DOHH2 (cell line): ENCODE measurements at regions not wholly inside any gene's neighbourhood (a gene's known extent, or its start where the extent isn't known, plus 50 kb on each side); places are given as distances from the start of the nearest gene placed in this dataset.

ENCODE experiments used
- H3F3A ChIP-seq: fragments of 200-600 bp; sonication (generic), shearing (Covaris generic); 2 replicates; pipeline ENCODE4 v1.6.0; 2016; ENCODE audit warnings: antibody characterized with exemption, mild to moderate bottlenecking; ENCODE audit not compliant: control insufficient read depth, insufficient read depth
- H3K27ac ChIP-seq: fragments of 200-600 bp; sonication (generic); 2 replicates; pipeline ENCODE4 v1.5.1; 2014; ENCODE audit warnings: low read depth, mild to moderate bottlenecking, low read length, moderate library complexity
- H3K27me3 ChIP-seq: fragments of 200-600 bp; sonication (generic); 2 replicates; pipeline ENCODE4 v1.6.1; 2014; ENCODE audit warnings: mild to moderate bottlenecking, low read length, mixed read lengths; ENCODE audit not compliant: control insufficient read depth
- H3K36me3 ChIP-seq: fragments of 200-600 bp; sonication (generic); 2 replicates; pipeline ENCODE4 v1.6.1; 2014; ENCODE audit warnings: mild to moderate bottlenecking, low read length, moderate library complexity, mixed read lengths; ENCODE audit not compliant: control insufficient read depth
- H3K4me1 ChIP-seq: fragments of 200-600 bp; sonication (generic); 2 replicates; pipeline ENCODE4 v1.6.1; 2014; ENCODE audit warnings: mild to moderate bottlenecking, low read length, mixed read lengths; ENCODE audit not compliant: control insufficient read depth
- H3K4me2 ChIP-seq: fragments of 200-600 bp; sonication (generic); 2 replicates; pipeline ENCODE4 v1.6.0; 2014; ENCODE audit warnings: mild to moderate bottlenecking, low read length, moderate library complexity
- H3K4me3 ChIP-seq: fragments of 200-600 bp; sonication (generic); 2 replicates; pipeline ENCODE4 v1.5.1; 2014; ENCODE audit warnings: mild to moderate bottlenecking, low read length, mixed read lengths
- H3K79me2 ChIP-seq: fragments of 200-600 bp; sonication (generic); 2 replicates; pipeline ENCODE4 v1.6.1; 2014; ENCODE audit warnings: mild to moderate bottlenecking, low read length, mixed read lengths; ENCODE audit not compliant: control insufficient read depth
- H3K9me2 ChIP-seq: fragments of 200-600 bp; sonication (generic); replicated peaks from 2 replicates; pipeline ENCODE4 v1.6.1; 2014; ENCODE audit warnings: mild to moderate bottlenecking, low read length, mixed read lengths; ENCODE audit not compliant: control insufficient read depth
- H3K9me3 ChIP-seq: fragments of 200-600 bp; sonication (generic); 2 replicates; pipeline ENCODE4 v1.6.1; 2014; ENCODE audit warnings: antibody characterized with exemption, low read length, mixed read lengths; ENCODE audit not compliant: control insufficient read depth, insufficient read depth
- H4K20me1 ChIP-seq: fragments of 200-600 bp; sonication (generic); 2 replicates; pipeline ENCODE4 v1.6.0; 2014; ENCODE audit warnings: low read depth, mild to moderate bottlenecking, antibody characterized with exemption, low read length, moderate library complexity; ENCODE audit not compliant: control insufficient read depth, insufficient read depth
- CTCF ChIP-seq: fragments of 200-600 bp; sonication (generic); IDR thresholded peaks from one replicate; pipeline ENCODE4 v1.5.1; 2014; ENCODE audit warnings: antibody characterized with exemption, mild to moderate bottlenecking, low read depth, low read length; ENCODE audit not compliant: poor library complexity, severe bottlenecking
- EZH2phosphoT487 ChIP-seq: fragments of 200-600 bp; sonication (generic); IDR thresholded peaks from 2 replicates; pipeline ENCODE4 v1.6.1; 2017; ENCODE audit warnings: borderline replicate concordance, mild to moderate bottlenecking, antibody characterized with exemption, low read length, moderate library complexity, mixed read lengths

DNA sequence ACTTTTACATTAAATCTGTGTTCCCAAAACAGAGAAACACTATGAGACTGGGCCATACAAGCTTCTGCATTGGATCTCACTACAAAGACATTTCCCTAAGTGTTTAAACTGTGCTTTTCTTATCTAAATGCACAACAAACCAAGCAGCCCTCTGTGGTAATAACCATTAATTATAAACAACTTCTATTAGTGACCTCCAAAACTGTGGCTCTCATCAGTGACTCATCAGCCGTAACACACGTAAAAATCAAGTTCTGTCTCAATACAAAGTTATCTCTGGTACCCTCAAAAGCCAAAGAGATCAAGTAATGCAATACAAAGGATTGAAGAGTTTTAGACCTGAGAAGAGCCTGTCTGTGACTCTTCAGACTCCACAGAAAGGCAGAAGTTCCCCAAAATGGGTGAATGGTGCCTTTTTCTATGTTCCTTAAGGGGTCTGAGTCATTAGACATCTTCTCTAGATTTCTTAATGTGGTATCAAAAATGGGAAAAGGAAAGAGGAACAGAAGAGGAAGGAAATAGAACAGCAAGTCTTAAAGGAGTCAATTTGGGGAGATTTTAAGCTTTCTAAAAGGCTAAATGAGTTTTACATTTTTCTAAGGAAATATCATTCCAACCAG lies 189.8 kb upstream of the PPP1R2C start:
- Histone ChIP-seq H4K20me1 (no peaks in the 10 kb centered on the region), H3K4me3 (no peak overlapping the region), H3K79me2 (no peaks in the 10 kb centered on the region), H3K9me3 (no peaks in the 10 kb centered on the region), H3K4me1 (no peaks in the 10 kb centered on the region), H3K36me3 (no peaks in the 10 kb centered on the region), H3K27ac (no peak overlapping the region), H3K27me3 (no peaks in the 10 kb centered on the region), H3K9me2 (no peaks in the 10 kb centered on the region), H3F3A (no peaks in the 10 kb centered on the region), H3K4me2 (no peak overlapping the region)
- TF ChIP-seq CTCF (no peak), EZH2phosphoT487 (no peak)

DNA sequence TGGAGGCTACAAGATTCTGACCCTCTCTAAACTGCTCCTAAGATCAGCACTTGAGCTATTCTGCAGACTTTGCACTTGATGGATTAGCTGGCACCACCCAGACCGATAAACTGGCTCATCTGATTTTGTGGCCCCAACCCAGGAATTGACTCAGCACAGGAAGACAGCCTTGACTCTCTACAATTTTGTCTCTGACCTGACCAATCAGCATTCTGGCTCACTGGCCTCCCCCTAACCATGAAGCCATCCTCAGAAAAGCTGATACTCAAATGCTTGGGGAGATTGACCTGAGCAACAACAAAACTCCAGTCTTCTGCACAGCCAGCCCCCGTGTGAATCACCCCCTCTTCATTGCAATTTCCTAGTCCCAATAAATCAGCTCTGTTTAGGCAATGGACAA lies 195.4 kb upstream of the PPP1R2C start:
- TF ChIP-seq EZH2phosphoT487 (no peak), CTCF (no peak)
- H3K4me3 ChIP-seq: no peak overlapping the region
- no peak overlapping the region for H3K4me2 ChIP-seq
- H3K27ac ChIP-seq: no peak overlapping the region
- no peaks in the 10 kb centered on the region for H4K20me1 ChIP-seq
- no peaks in the 10 kb centered on the region for H3K79me2 ChIP-seq
- no peaks in the 10 kb centered on the region for H3K9me3 ChIP-seq
- no peaks in the 10 kb centered on the region for H3K9me2 ChIP-seq
- H3K4me1 ChIP-seq: peaks cover 5% of the 10 kb centered on the region; the same call in 1 of the 2 replicates
- no peaks in the 10 kb centered on the region for H3K27me3 ChIP-seq
- no peaks in the 10 kb centered on the region for H3K36me3 ChIP-seq
- H3F3A ChIP-seq: no peaks in the 10 kb centered on the region

GRCh38 chrX:42975906-42976305 lies 197.9 kb upstream of the PPP1R2C start:
- Histone ChIP-seq H3K9me2 (no peaks in the 10 kb centered on the region), H3K4me1 (peaks cover 5% of the 10 kb centered on the region; the same call in 1 of the 2 replicates), H3K27me3 (no peaks in the 10 kb centered on the region), H3K27ac (no peak overlapping the region), H3F3A (no peaks in the 10 kb centered on the region), H3K4me2 (no peak overlapping the region), H3K4me3 (no peak overlapping the region), H4K20me1 (no peaks in the 10 kb centered on the region), H3K36me3 (no peaks in the 10 kb centered on the region), H3K79me2 (no peaks in the 10 kb centered on the region), H3K9me3 (no peaks in the 10 kb centered on the region)
- TF ChIP-seq CTCF (no peak), EZH2phosphoT487 (no peak)
